Mesothelial cell of epicardium (in vitro differentiated cells): ENCODE measurements at regions not wholly inside any gene's neighbourhood (a gene's known extent, or its start where the extent isn't known, plus 50 kb on each side); places are given as distances from the start of the nearest gene placed in this dataset.

Source experiments
- DNase-seq, 2 experiments: peaks; one replicate each; pipeline ENCODE4 v3.0.0; 2021; ENCODE audit warnings: low spot score in 2 of 2; ENCODE audit not compliant: unreplicated experiment in 2 of 2
- H3K27ac Mint-ChIP-seq: 2 replicates; pipeline ENCODE4 v1.8.0; 2021; ENCODE audit warnings: mixed read lengths
- H3K27me3 Mint-ChIP-seq: 2 replicates; pipeline ENCODE4 v1.8.0; 2021; ENCODE audit warnings: low read depth, mixed read lengths
- H3K36me3 Mint-ChIP-seq: 2 replicates; pipeline ENCODE4 v1.8.0; 2021; ENCODE audit warnings: mixed read lengths
- H3K4me1 Mint-ChIP-seq: 2 replicates; pipeline ENCODE4 v1.8.0; 2021; ENCODE audit warnings: mixed read lengths
- H3K4me3 Mint-ChIP-seq: 2 replicates; pipeline ENCODE4 v1.8.0; 2021; ENCODE audit warnings: mild to moderate bottlenecking, moderate library complexity, mixed read lengths
- H3K9me3 Mint-ChIP-seq: 2 replicates; pipeline ENCODE4 v1.8.0; 2021; ENCODE audit warnings: mixed read lengths
- TF ChIP-seq, protein P1 (sequence below): fragments of 200-600 bp; sonication (generic); IDR thresholded peaks from one replicate; pipeline ENCODE4 v1.5.0; 2021; ENCODE audit warnings: antibody characterized with exemption; ENCODE audit not compliant: unreplicated experiment

DNA sequence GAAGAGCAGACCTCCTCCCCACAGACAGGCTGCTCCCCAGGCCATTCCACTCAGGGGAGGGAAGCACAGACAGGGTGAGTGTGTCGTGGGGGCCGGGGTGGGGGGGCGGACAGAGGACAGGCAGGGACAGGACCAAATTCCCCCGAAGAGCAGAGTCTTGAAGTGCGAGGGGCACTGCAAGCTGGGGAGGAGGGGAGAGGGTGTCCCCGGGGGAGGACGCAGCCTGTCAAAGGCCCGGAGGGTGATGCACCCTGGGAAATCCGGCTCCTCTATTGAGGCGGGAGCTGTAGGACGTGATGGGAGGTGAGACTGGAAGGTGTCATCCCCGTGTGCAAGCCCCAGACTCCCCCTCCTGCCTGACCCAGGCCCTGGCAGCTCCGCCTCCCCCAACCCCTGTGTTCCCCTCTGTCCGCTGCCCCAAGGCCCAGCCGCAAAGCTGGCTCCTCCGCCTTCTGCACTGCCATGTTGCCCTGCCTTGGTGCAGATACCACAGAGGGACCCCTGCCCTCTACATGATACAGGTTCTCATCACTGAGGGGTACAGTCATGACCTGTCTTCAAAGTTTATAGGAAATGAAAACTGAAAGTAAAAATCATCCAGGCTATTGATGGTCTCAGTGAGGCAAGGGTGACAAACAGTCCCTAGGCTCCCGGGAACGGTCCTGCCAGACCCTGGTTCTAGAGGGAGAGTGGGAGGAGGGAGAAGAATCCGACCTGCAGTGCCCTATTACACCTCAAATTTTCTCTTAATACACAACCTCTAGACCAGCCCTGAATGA lies 76.3 kb upstream of the IQSEC1 start:
- Mint-ChIP-seq H3K27ac (no peak overlapping the region), H3K36me3 (no peaks in the 10 kb centered on the region), H3K4me1 (no peaks in the 10 kb centered on the region), H3K27me3 (peaks cover 27% of the 10 kb centered on the region), H3K9me3 (peaks cover 1% of the 10 kb centered on the region), H3K4me3 (no peak overlapping the region)
- DNase-seq = no peak
- TF ChIP-seq, protein P1, sequence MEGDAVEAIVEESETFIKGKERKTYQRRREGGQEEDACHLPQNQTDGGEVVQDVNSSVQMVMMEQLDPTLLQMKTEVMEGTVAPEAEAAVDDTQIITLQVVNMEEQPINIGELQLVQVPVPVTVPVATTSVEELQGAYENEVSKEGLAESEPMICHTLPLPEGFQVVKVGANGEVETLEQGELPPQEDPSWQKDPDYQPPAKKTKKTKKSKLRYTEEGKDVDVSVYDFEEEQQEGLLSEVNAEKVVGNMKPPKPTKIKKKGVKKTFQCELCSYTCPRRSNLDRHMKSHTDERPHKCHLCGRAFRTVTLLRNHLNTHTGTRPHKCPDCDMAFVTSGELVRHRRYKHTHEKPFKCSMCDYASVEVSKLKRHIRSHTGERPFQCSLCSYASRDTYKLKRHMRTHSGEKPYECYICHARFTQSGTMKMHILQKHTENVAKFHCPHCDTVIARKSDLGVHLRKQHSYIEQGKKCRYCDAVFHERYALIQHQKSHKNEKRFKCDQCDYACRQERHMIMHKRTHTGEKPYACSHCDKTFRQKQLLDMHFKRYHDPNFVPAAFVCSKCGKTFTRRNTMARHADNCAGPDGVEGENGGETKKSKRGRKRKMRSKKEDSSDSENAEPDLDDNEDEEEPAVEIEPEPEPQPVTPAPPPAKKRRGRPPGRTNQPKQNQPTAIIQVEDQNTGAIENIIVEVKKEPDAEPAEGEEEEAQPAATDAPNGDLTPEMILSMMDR = no peak

DNA sequence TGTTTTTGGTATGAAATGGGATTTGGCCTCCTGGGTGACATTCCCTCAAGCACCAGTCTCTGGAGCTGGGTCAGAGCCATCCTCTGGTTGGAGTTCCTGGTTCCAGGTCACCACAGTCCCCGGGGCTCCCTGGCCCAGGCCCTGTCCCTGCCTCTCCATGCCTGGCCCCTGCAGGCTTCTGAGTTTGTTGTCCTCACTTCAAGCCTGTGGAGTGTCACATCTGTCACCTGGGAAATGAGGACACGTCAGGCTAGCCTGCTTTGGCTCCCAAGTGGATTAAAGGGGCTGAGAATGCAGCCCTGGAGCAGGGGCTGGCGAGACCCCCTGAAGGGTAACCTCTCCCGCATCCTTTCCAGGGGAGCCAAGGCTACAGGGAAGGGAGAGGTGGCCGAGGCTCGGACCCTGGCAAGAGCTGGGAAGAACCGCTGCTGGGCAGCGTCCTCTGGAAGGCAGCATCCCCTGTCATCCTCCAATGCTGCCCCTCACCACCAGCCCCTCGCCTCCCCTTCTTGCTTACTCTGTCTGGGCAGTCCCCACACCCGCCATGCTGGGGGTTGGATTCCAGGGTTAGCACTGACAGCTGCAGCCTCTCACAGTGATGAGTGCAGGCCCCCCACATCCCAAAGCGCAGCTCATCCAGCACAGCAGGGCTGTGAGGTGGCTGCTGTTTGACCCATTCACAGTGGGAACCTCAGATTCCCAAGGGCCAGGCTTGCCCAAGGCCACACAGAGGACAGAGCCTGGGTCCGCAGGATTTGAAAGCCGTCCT lies 75.5 kb upstream of the IQSEC1 start:
- H3K36me3 Mint-ChIP-seq = no peaks in the 10 kb centered on the region
- TF ChIP-seq, protein P1 = no peak
- no peaks in the 10 kb centered on the region for H3K9me3 Mint-ChIP-seq
- no peak for DNase-seq
- peaks cover 29% of the 10 kb centered on the region for H3K27me3 Mint-ChIP-seq
- H3K27ac Mint-ChIP-seq = no peak overlapping the region
- H3K4me3 Mint-ChIP-seq = no peak overlapping the region
- H3K4me1 Mint-ChIP-seq = no peaks in the 10 kb centered on the region

DNA sequence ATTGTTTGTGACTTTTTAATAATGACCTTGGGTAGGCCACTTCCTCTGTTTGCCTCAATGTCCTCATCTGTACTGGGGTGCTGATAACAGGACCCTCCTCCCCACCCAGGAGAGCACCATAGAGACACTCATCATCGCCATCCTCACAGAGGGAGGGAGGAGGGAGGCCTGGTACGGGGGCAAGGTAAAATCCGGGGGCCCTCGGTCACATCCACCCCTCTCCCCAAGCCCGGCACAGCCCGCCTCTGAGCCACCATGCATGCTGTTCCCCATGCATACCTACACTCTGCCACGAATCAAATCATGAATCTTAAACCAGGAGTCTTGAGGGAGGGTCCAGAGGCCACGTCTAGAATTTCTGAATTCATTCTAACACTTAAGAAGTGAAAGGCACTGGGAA lies 74.9 kb upstream of the IQSEC1 start:
- Mint-ChIP-seq H3K36me3 (no peaks in the 10 kb centered on the region), H3K4me1 (no peaks in the 10 kb centered on the region), H3K4me3 (no peak overlapping the region), H3K9me3 (no peaks in the 10 kb centered on the region), H3K27me3 (peaks cover 27% of the 10 kb centered on the region), H3K27ac (no peak overlapping the region)
- TF ChIP-seq, protein P1 = no peak
- DNase-seq = no peak

DNA sequence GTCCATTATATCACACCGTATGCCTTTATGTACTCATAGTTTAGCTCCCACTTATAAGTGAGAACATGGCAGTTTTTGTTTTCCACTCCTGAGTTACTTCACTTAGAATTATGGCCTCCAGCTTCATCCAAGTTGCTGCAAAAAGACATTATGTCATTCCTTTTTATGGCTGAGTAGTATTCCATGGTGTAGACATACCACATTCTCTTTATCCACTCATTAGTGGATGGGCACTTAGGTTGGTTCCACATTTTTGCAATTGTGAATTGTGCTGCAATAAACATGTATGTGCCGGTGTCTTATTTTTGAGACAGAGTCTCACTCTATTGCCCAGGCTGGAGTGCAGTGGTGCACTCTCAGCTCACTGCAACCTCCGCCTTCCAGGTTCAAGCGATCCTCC lies 74.1 kb upstream of the IQSEC1 start:
- Mint-ChIP-seq H3K36me3 (no peaks in the 10 kb centered on the region), H3K27ac (no peak overlapping the region), H3K27me3 (peaks cover 27% of the 10 kb centered on the region), H3K9me3 (no peaks in the 10 kb centered on the region), H3K4me3 (no peak overlapping the region), H3K4me1 (no peaks in the 10 kb centered on the region)
- no peak for DNase-seq
- TF ChIP-seq, protein P1 = no peak

DNA sequence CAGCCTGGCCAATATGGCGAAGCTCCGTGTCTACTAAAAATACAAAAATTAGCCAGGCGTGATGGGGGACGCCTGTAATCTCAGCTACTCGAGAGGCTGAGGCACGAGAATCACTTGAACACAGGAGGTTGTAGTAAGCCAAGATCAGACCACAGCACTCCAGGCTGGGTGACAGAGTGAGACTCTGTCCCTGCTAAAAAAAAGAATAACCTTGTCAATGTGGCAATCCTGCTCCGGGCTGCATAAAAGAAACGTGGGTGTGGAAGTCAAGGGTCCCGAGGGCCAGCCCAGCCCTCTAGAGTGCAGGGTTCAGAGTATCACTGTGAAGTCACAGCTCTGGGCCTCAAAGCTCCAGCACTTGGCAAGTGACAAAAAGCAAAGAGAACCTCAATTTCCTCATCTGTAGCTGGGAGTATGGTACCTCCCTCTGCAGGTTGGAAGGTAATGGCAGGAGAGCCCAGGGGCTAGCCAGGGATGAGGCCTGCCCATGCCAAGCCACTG lies 73.5 kb upstream of the IQSEC1 start:
- TF ChIP-seq, protein P1 = no peak
- H3K36me3 Mint-ChIP-seq = no peaks in the 10 kb centered on the region
- H3K27ac Mint-ChIP-seq = no peak overlapping the region
- DNase-seq = no peak
- H3K4me3 Mint-ChIP-seq = no peak overlapping the region
- H3K9me3 Mint-ChIP-seq = no peaks in the 10 kb centered on the region
- H3K4me1 Mint-ChIP-seq = no peaks in the 10 kb centered on the region
- H3K27me3 Mint-ChIP-seq = peaks cover 31% of the 10 kb centered on the region
